ENCODE measurements at regions not wholly inside any gene's neighbourhood (a gene's known extent, or its start where the extent isn't known, plus 50 kb on each side); places are given as distances from the start of the nearest gene placed in this dataset.

DNA sequence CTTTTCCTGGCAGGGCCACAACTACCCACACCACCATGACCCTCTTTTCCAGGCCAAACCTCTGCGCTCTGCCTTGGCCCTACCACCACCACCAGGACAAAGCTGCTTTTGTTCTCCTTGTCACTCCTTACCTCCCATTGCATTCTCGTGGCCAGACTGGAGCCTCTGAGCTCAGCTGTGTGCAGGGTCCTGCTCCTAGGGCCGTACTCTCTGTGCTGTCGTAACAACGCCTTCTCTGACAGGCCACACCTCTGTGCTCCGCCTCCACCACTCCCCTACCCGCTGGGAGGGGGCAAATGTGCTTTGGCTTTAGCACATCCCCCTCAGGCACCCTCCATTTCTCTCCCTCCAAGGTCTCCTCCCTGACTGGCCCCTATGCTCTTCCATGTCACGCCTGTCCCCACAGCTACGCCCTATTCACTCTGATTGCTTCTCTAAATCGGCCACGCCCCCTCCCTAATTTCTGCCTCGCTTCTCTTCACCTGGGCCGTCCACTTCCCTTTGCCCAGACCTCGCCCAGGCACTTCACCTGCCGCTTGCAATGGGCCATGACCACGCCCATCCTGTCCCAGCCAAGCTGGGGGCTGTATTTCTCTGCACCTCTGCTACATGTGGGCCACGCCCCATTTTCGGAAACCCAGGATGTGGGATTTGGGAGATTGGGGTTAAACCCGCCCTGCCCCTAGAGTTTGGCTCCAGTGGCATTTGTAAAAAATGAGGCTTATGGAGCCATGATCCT, 472.3 kb downstream of the KLF12 start:
- ChIA-PET CTCF (interaction anchor here (0.5 to 0.7 kb wide), 2 partner anchors 106 to 507 kb away, joined by 3 read pairs; no protein-coding TSS in a partner anchor), POLR2A (ENCODE audit: low non-redundant PET) (no interaction called here)
- no peak for DNase-seq (ENCODE audit: low spot score)
- H3K27ac ChIP-seq: no peak overlapping the region
- TF ChIP-seq, protein P1, sequence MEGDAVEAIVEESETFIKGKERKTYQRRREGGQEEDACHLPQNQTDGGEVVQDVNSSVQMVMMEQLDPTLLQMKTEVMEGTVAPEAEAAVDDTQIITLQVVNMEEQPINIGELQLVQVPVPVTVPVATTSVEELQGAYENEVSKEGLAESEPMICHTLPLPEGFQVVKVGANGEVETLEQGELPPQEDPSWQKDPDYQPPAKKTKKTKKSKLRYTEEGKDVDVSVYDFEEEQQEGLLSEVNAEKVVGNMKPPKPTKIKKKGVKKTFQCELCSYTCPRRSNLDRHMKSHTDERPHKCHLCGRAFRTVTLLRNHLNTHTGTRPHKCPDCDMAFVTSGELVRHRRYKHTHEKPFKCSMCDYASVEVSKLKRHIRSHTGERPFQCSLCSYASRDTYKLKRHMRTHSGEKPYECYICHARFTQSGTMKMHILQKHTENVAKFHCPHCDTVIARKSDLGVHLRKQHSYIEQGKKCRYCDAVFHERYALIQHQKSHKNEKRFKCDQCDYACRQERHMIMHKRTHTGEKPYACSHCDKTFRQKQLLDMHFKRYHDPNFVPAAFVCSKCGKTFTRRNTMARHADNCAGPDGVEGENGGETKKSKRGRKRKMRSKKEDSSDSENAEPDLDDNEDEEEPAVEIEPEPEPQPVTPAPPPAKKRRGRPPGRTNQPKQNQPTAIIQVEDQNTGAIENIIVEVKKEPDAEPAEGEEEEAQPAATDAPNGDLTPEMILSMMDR (conservative IDR thresholded peaks at IDR 0.05; ENCODE audit: low read depth): no peak

DNA sequence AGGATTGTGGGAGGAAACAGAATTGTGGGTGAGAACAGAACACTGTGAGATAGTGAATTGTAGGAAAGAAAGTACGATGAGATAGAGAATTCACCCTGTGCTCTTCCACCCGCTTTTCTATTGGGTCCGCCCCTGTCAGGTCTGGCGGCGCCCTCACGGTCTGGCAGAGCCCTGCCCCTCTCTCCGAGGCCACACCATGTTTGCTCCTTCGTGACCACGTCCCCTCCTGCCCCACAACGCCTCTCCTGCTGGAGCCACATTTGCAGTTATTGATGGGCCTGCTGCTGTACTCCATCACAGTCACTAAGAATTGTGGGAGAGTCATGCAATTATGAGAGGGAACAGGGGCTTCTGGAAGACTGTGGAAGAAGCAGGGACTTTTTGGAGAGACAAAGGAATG, 473.1 kb downstream of the KLF12 start:
- DNase-seq (ENCODE audit: low spot score): no peak
- POLR2A ChIA-PET (ENCODE audit: low non-redundant PET): no interaction called here
- CTCF ChIA-PET: no interaction called here
- TF ChIP-seq, protein P1 (conservative IDR thresholded peaks at IDR 0.05; ENCODE audit: low read depth): no peak
- no peak overlapping the region for H3K27ac ChIP-seq

DNA sequence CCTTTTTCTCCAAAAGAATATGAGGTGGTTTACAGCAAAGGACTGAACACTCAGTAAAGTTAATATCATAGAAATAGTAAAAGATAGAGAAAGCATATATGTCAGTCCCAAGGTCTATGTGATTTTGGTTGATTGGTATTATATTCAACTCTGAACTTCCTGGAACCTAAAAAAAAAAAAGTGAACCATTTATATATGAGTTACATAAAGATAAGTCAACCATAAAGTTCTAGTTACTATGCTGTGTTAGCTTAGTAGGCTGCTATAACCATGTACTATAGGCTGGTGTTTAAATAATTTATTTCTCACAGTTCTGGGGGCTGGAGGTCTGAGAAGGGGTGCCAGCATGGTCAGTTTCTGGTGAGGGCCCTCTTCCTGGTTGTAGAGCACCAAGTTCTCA, 475.6 kb downstream of the KLF12 start:
- H3K27ac ChIP-seq: no peak overlapping the region
- CTCF ChIA-PET: interaction anchor here (0.6 kb wide), 2 partner anchors 114 to 369 kb away, joined by 3 to 4 read pairs; no protein-coding TSS in a partner anchor
- TF ChIP-seq, protein P1 (conservative IDR thresholded peaks at IDR 0.05; ENCODE audit: low read depth): no peak
- no peak for DNase-seq (ENCODE audit: low spot score)
- POLR2A ChIA-PET (ENCODE audit: low non-redundant PET): no interaction called here

DNA sequence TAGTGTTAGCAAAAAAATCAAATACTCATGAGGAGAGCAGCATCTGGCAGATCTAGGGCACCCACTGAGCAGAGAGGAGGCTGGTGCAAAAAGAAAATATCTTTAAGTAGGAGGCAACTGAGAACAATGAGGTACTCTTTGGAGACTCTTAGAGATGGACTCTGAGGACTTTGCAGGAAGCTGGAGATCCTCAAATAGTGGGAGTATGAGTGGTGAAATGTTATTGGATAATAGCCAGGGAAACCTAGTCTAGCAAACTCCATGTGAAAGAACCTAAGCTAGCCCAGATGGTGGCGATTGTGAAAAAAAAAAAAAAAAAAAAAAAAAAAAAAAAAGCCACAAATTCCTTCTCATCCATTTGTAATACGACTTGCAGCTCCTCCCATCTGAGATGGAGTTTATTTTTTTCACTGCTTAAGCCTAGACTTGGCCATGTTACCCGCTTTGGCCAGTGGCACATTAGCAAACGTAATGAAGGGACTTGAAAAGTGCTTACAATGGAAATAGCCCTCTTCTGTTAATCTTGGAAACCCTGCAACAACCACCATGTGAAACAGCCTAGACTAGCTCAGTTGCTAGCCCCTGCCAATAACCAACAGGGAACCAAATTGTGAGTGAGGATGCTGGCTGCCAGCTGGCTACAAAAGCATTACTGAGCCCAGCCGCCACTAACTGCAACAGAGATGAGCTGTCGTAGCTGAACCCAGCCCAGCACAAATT, 476.2 kb downstream of the KLF12 start:
- H3K27ac ChIP-seq: no peak overlapping the region
- POLR2A ChIA-PET (ENCODE audit: low non-redundant PET): no interaction called here
- CTCF ChIA-PET: interaction anchor here (0.6 kb wide), 1 partner anchor 114 kb away, joined by 3 read pairs; no protein-coding TSS in a partner anchor
- TF ChIP-seq, protein P1 (conservative IDR thresholded peaks at IDR 0.05; ENCODE audit: low read depth): no peak
- DNase-seq (ENCODE audit: low spot score): no peak

DNA sequence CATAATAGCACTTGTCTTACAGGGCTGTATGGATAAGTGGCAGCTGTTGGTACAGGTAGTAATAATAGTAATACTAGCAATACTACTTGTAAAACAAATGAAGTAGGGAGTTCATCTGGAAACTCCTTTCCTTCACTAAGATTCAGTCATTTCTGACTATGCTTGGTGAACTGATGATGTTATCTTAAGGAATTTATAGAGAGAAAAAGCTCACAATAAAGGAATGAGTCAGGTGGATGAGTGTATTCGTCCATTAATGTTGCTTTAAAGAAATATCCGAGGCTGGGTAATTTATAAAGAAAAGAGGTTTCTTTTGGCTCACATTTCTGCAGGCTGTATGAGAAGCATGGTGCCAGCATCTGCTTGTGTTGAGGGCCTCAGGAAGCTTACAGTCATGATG, 477.3 kb downstream of the KLF12 start:
- POLR2A ChIA-PET (ENCODE audit: low non-redundant PET): no interaction called here
- CTCF ChIA-PET: no interaction called here
- no peak overlapping the region for H3K27ac ChIP-seq
- TF ChIP-seq, protein P1 (conservative IDR thresholded peaks at IDR 0.05; ENCODE audit: low read depth): no peak
- DNase-seq (ENCODE audit: low spot score): peak; percentile 26

DNA sequence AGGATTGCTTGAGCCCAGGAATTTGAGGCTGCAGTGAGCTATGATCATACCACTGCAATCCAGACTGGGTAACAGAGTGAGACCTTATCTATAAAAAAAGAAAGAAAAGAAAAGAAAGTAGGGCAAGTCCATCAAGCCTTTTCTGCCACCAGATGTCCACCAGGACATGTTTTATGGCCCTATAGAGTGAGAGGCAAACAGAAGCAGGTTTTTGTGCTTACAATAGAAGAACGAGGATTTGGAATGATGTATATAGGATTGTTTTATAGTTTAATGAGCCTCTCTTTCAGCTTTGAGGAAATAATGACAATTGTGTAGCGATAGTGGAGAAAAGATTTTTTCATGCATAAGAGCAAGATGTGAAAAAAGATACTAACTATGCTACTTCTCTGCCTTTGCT, 480.5 kb downstream of the KLF12 start:
- ChIA-PET CTCF (interaction anchor here (0.6 to 0.7 kb wide), 2 partner anchors 957 to 1828 kb away, joined by 3 to 5 read pairs; partner anchors contain the start of gene TBC1D4), POLR2A (ENCODE audit: low non-redundant PET) (no interaction called here)
- H3K27ac ChIP-seq: no peak overlapping the region
- no peak for DNase-seq (ENCODE audit: low spot score)
- TF ChIP-seq, protein P1 (conservative IDR thresholded peaks at IDR 0.05; ENCODE audit: low read depth): no peak

Measured in RWPE1 (cell line).